GM04503 (cell line): ENCODE measurements at regions not wholly inside any gene's neighbourhood (a gene's known extent, or its start where the extent isn't known, plus 50 kb on each side); places are given as distances from the start of the nearest gene placed in this dataset.
"Not testable (repeated sequence)": the region's sequence is repeated elsewhere in the genome, so short reads cannot be mapped to it uniquely, and the experiment has no call there.

Experiments used
- DNase-seq: peaks from one replicate; pipeline ENCODE4 v3.0.0-alpha.2; 2012; ENCODE audit warnings: low read depth

GRCh38 chr7:106345421-106346166, 60.8 kb upstream of the NAMPT start:
- no peak for DNase-seq

GRCh38 chr7:106344861-106345260, 60.1 kb upstream of the NAMPT start:
- no peak for DNase-seq

- no peak for DNase-seq
Measured at GRCh38 chr7:106344211-106344610, 59.4 kb upstream of the NAMPT start.

GRCh38 chr7:106342049-106342448, 57.3 kb upstream of the NAMPT start:
- not testable (repeated sequence) for DNase-seq

GRCh38 chr7:106340247-106340596, 55.4 kb upstream of the NAMPT start:
- not testable (repeated sequence) for DNase-seq

GRCh38 chr7:106339513-106340246, 54.9 kb upstream of the NAMPT start:
- DNase-seq, result no peak

GRCh38 chr7:106337754-106338153, 53.0 kb upstream of the NAMPT start:
- no peak for DNase-seq

GRCh38 chr7:106335814-106336213, 51.0 kb upstream of the NAMPT start:
- DNase-seq, result no peak
